Peyer's patch (tissue), 4 donors: ENCODE measurements at regions not wholly inside any gene's neighbourhood (a gene's known extent, or its start where the extent isn't known, plus 50 kb on each side); places are given as distances from the start of the nearest gene placed in this dataset.

Experiments used
- DNase-seq, 3 donors: peaks; one replicate each; pipeline ENCODE4 v3.0.0-alpha.2; 2017 to 2019
- H3K27ac ChIP-seq, 4 donors: fragments of 200-600 bp; sonication (generic); one replicate each; pipeline ENCODE4 v1.5.1; 2016 to 2019
- H3K27me3 ChIP-seq, 2 donors: fragments of 200-600 bp; sonication (generic); one replicate each; pipeline ENCODE4 v1.5.1; 2019
- H3K36me3 ChIP-seq, 3 donors: fragments of 200-600 bp; sonication (generic); one replicate each; pipeline ENCODE4 v1.5.1; 2016 to 2019
- H3K4me1 ChIP-seq, 4 donors: fragments of 200-600 bp; sonication (generic); one replicate each; pipeline ENCODE4 v1.5.1; 2016 to 2019
- H3K4me3 ChIP-seq, 4 donors: fragments of 200-600 bp; sonication (generic); 1 replicate in 3 of 4; 2 replicates in 1 of 4; pipeline ENCODE4 v1.5.1; 2016 to 2019; ENCODE audit warnings: mild to moderate bottlenecking in 1 of 4
- H3K9me3 ChIP-seq, 4 donors: fragments of 200-600 bp; sonication (generic); one replicate each; pipeline ENCODE4 v1.5.1; 2016 to 2019; ENCODE audit warnings: mild to moderate bottlenecking in 1 of 4
- POLR2A ChIP-seq, 2 donors: fragments of 450-650 bp; IDR thresholded peaks; one replicate each; pipeline ENCODE4 v1.5.1; 2017; ENCODE audit warnings: antibody characterized with exemption in 2 of 2, mild to moderate bottlenecking in 2 of 2, moderate library complexity in 2 of 2
- TF ChIP-seq, protein P1 (sequence below), 6 experiments: fragments of 450-650 bp in 4 of 6; fragments of 200-600 bp in 2 of 6; sonication (generic) in 1 of 6; IDR thresholded peaks; one replicate each; pipeline ENCODE4 v1.5.1; 2017 to 2019; ENCODE audit warnings: antibody characterized with exemption in 6 of 6, mild to moderate bottlenecking in 3 of 6, moderate library complexity in 1 of 6

DNA sequence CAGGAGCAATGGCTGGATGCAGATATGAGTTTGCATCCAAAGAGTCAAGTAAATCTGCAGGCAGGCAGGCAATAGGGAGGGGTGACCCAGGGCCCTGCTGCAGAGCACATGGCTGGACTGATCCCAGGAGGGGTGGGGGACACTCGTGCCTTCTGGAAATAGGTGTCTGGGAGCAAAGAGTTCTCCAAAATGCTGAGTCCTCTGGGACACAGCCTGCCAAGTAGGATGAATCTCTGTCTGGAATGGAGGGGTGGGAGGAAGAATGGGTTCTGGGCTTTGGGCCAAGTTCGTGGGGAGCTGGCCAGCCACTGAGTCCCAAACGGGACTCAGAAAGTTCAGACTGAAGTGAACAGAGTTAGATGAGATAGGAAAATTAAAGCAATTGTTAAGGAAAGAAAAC is 214.5 kb downstream of the MTHFS start:
- Histone ChIP-seq H3K9me3 (no peaks in the 10 kb centered on the region), H3K27ac (no peak overlapping the region), H3K27me3 (no peaks in the 10 kb centered on the region), H3K36me3 (no peaks in the 10 kb centered on the region), H3K4me3 (no peak overlapping the region), H3K4me1 (no peaks in the 10 kb centered on the region)
- no peak for TF ChIP-seq POLR2A (IDR thresholded peaks at IDR 0.05)
- TF ChIP-seq, protein P1, sequence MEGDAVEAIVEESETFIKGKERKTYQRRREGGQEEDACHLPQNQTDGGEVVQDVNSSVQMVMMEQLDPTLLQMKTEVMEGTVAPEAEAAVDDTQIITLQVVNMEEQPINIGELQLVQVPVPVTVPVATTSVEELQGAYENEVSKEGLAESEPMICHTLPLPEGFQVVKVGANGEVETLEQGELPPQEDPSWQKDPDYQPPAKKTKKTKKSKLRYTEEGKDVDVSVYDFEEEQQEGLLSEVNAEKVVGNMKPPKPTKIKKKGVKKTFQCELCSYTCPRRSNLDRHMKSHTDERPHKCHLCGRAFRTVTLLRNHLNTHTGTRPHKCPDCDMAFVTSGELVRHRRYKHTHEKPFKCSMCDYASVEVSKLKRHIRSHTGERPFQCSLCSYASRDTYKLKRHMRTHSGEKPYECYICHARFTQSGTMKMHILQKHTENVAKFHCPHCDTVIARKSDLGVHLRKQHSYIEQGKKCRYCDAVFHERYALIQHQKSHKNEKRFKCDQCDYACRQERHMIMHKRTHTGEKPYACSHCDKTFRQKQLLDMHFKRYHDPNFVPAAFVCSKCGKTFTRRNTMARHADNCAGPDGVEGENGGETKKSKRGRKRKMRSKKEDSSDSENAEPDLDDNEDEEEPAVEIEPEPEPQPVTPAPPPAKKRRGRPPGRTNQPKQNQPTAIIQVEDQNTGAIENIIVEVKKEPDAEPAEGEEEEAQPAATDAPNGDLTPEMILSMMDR (IDR thresholded peaks at IDR 0.05) = no peak
- DNase-seq = no peak

DNA sequence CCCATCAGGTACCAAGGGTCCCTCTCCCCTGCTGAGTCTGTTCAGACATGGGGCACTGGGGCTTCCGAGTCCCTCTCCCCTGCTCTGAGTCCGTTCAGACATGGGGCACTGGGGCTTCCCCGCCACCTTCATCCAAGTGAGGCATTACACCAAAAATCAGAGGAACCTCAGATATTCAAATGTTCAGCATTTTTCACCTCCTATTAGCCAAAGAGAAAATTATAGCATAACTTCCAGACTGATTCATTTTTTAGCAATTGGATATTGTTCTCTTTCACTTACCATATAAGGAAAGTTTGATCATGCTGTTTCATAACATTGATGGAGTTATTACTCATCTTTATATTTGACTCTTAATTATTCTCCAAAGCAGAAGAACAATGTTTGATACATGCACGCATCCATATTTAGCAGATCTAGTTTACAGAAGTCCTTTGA is 213.9 kb downstream of the MTHFS start:
- no peak for TF ChIP-seq POLR2A (IDR thresholded peaks at IDR 0.05)
- TF ChIP-seq, protein P1 (IDR thresholded peaks at IDR 0.05) = no peak
- Histone ChIP-seq H3K9me3 (no peaks in the 10 kb centered on the region), H3K27me3 (no peaks in the 10 kb centered on the region), H3K27ac (no peak overlapping the region), H3K4me1 (no peaks in the 10 kb centered on the region), H3K4me3 (no peak overlapping the region), H3K36me3 (no peaks in the 10 kb centered on the region)
- DNase-seq = no peak

DNA sequence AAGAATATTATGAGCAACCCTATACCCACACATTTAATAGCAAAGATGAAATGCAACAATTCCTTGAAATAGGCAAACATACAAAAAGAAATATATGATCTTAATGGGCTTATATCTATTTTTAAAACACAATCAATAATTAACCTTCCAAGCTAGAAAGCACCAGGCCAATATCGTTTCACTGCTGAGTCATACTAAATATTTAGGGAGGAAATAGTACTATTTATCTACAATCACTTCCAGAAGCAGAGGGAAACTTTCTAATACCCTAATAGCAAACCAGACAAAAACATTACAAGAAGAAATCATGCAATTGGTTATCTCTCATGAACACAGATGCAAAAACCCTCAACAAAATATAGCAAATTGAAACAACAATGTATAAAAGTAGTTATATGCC is 207.8 kb downstream of the MTHFS start:
- TF ChIP-seq, protein P1 (IDR thresholded peaks at IDR 0.05) = no peak
- TF ChIP-seq POLR2A (IDR thresholded peaks at IDR 0.05) = no peak
- Histone ChIP-seq H3K9me3 (peaks cover 0 to 5% (median 0%) of the 10 kb centered on the region in 4 donors), H3K27me3 (no peaks in the 10 kb centered on the region), H3K4me1 (no peaks in the 10 kb centered on the region), H3K36me3 (no peaks in the 10 kb centered on the region), H3K4me3 (no peak overlapping the region), H3K27ac (no peak overlapping the region)
- DNase-seq = no peak

DNA sequence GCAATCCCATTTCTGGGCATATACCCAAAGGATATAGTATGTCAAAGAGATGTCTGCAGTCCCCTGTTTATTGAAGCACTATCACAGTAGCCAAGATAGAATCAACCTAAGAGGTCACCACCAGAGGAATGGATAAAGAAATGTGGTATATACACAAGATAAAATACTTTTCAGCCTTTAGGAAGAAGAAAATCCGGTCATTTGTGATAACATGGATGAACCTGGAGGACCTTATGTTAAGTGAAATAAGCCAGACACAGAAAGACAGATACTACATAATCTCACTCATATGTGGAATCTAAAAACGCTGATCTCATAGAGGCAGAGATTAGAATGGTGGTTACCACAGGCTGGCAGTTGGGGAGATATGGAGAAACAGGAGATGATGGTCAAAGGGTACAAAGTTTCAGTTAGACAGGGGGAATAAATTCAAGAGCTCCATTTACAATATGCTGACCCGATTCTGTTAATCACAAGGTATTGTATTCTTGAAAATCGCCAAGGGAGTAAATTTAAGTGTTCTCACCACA is 195.8 kb downstream of the MTHFS start:
- Histone ChIP-seq H3K27ac (no peak overlapping the region), H3K4me1 (no peaks in the 10 kb centered on the region), H3K27me3 (no peaks in the 10 kb centered on the region), H3K36me3 (no peaks in the 10 kb centered on the region), H3K4me3 (no peak overlapping the region), H3K9me3 (no peaks in the 10 kb centered on the region)
- TF ChIP-seq, protein P1 (IDR thresholded peaks at IDR 0.05) = no peak
- TF ChIP-seq POLR2A (IDR thresholded peaks at IDR 0.05) = no peak
- no peak for DNase-seq

DNA sequence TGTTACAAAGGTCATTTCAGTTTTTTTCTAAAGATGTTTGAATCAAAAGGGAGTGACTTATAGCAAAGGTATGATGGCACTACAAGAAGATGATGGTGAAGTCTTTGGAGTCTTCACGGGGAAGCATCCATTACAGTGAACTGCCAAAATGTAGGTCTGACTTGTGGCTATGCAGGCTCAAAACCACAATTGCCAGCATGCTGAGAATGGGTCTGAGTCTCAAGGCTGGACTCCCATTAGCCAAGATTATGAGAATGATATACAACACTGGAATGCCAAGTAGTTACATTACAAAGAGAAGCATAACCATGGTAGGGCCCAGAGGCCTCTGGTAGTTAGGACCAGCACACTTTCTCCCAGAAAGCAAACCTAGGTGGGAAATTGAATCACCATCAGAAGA is 194.2 kb downstream of the MTHFS start:
- TF ChIP-seq, protein P1 (IDR thresholded peaks at IDR 0.05) = no peak
- no peak for TF ChIP-seq POLR2A (IDR thresholded peaks at IDR 0.05)
- H3K27ac ChIP-seq = no peak overlapping the region
- no peaks in the 10 kb centered on the region for H3K27me3 ChIP-seq
- DNase-seq = no peak
- no peaks in the 10 kb centered on the region for H3K36me3 ChIP-seq
- no peaks in the 10 kb centered on the region for H3K4me1 ChIP-seq
- H3K4me3 ChIP-seq = no peak overlapping the region
- H3K9me3 ChIP-seq = no peaks in the 10 kb centered on the region

DNA sequence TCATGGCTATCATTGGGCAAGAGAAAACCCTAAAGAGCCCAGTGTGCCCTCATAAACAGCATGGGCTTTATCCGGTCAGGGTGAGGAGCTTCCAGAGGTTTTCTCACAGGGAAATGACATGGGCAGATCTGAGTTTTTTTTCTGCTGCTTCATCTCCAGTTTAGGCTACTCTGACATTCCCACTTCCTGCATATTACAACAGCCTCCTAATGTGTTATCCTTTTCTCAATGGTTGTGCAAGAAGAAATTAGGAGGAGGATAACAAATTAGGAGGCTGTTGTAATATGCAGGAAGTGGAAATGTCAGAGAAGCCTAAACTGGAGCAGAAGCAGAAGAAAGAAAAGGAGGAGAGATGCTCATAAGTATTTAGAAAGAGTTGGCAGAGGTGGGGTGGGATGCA is 175.6 kb downstream of the MTHFS start:
- TF ChIP-seq, protein P1 (IDR thresholded peaks at IDR 0.05) = no peak
- no peak for DNase-seq
- H3K4me3 ChIP-seq = no peak overlapping the region
- H3K4me1 ChIP-seq = no peaks in the 10 kb centered on the region
- H3K27me3 ChIP-seq = no peaks in the 10 kb centered on the region
- H3K27ac ChIP-seq = no peak overlapping the region
- no peaks in the 10 kb centered on the region for H3K36me3 ChIP-seq
- H3K9me3 ChIP-seq = no peaks in the 10 kb centered on the region
